ENCODE measurements at regions not wholly inside any gene's neighbourhood (a gene's known extent, or its start where the extent isn't known, plus 50 kb on each side); places are given as distances from the start of the nearest gene placed in this dataset.

DNA sequence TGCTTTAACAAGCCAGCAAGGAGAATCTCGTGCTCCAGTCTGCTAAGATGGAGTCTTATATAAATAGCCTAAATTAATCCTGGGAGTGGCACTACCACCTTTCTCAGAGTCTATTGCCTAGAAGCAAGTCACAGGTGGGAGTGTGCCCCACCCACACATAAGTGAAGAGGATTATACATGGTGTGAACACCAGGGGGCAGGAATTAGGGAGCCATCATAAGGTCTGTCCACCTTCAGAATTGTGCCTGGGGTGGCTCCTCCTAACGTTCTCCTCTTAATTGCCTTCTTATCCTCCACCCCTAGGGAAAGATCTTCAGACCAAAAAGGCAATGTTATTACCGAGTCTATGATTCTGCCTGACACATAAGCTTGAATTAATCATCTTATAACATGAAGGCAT, 276.8 kb upstream of the SESN3 start:
- no peaks in the 10 kb centered on the region for H3K9me3 Mint-ChIP-seq
- ATAC-seq (replicated peaks) (no peak), DNase-seq (no peak)
- H3K27ac Mint-ChIP-seq = no peak overlapping the region
- H3K27me3 Mint-ChIP-seq = peaks cover 6 to 17% of the 10 kb centered on the region in 2 donors
- H3K4me1 Mint-ChIP-seq = peaks cover 0 to 2% of the 10 kb centered on the region in 2 donors
- no peak overlapping the region for H3K4me3 Mint-ChIP-seq
- H3K36me3 Mint-ChIP-seq = no peaks in the 10 kb centered on the region

DNA sequence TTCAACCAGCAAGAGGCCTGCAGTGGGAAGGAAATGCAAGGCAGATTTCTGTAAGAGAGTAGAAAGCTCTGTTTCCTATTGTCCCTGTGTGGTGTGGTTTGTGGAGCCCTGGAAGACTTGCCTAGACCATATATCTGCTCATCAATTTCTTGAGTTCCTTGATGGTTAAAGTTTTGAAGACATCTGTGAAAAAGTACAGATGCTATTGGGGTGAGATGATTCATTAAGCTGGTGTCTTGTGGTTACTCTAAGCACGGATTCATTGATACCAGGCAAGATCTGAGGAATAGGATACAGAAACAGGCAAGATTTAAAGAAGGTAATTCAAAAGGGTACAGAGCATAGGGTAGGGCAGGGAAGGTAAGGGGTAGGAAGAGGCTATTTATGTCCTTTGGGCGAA, 275.8 kb upstream of the SESN3 start:
- H3K4me3 Mint-ChIP-seq = no peak overlapping the region
- no peaks in the 10 kb centered on the region for H3K9me3 Mint-ChIP-seq
- H3K27ac Mint-ChIP-seq = no peak overlapping the region
- H3K27me3 Mint-ChIP-seq = peaks cover 6 to 17% of the 10 kb centered on the region in 2 donors
- no peaks in the 10 kb centered on the region for H3K36me3 Mint-ChIP-seq
- ATAC-seq (replicated peaks) = no peak
- H3K4me1 Mint-ChIP-seq = peaks cover 0 to 2% of the 10 kb centered on the region in 2 donors
- DNase-seq = no peak

DNA sequence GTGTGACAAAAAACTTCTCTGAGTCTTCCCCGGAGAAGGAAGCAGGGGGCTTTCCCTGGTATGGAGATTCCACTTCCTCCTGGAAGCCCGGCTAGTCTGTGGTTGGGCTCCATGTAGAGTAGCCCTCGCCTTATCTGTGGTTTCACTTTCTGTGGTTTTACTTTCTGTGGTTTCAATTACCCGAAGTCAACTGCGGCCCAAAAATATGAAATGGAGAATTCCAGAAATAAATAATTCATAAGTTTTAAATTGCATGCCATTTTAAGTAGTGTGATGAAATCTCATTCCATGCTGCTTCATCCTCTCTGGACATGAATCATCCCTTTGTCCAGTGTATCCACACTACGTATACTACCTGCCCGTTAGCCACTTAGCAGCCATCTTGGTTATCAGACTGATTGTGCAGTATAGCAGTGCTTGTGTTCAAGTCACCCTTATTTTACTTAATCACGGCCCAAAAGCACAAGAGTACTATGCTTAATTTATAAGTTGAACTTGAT, 275.0 kb upstream of the SESN3 start:
- DNase-seq = no peak
- peak in 1 of 2 donors; percentile 25 for ATAC-seq (replicated peaks)
- no peaks in the 10 kb centered on the region for H3K9me3 Mint-ChIP-seq
- H3K36me3 Mint-ChIP-seq = no peaks in the 10 kb centered on the region
- H3K27me3 Mint-ChIP-seq = peaks cover 6 to 17% of the 10 kb centered on the region in 2 donors
- H3K4me3 Mint-ChIP-seq = no peak overlapping the region
- H3K4me1 Mint-ChIP-seq = peaks cover 0 to 2% of the 10 kb centered on the region in 2 donors
- no peak overlapping the region for H3K27ac Mint-ChIP-seq

DNA sequence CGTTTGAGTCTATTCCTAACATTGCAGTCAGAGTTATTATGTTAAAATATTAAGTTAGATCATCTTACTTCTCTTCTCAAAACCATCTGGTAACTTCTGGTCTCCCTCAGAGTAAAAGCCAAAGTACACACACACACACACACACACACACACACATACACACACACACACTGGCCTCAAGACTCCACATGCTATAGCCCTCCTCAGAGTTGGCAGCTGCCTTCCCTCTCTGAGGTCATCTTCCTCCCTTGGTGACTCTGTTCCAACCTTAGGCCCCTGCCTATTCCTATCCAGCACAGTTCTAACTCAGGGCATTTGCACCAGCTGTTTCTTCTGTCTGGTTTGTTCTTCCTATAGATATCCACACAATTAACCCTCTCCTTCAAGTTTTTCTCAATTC, 272.0 kb upstream of the SESN3 start:
- no peaks in the 10 kb centered on the region for H3K36me3 Mint-ChIP-seq
- DNase-seq = no peak
- H3K4me3 Mint-ChIP-seq = no peak overlapping the region
- no peak overlapping the region for H3K27ac Mint-ChIP-seq
- H3K27me3 Mint-ChIP-seq = peaks cover 6 to 18% of the 10 kb centered on the region in 2 donors
- no peaks in the 10 kb centered on the region for H3K9me3 Mint-ChIP-seq
- ATAC-seq (replicated peaks) = no peak
- H3K4me1 Mint-ChIP-seq = peaks cover 0 to 2% of the 10 kb centered on the region in 2 donors

DNA sequence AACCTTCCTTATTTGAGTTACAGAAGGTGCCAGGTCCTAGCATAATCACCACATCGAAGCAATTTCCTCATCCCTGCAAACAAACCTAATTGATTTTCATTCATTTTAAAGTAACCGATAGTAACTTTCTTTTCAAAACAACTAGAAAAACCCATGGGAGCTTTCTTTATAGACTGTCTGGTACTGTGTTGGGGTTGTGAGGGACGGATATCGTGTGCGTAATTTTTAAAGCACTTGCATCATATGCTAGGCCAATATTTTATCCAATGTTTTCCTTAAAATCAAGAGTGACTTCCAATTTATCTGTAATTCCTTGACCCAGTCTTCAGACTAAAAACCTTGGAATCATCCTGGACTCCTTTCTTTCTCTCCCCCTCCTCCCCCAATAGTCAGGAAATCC, 271.5 kb upstream of the SESN3 start:
- Mint-ChIP-seq H3K4me3 (no peak overlapping the region), H3K9me3 (no peaks in the 10 kb centered on the region), H3K27me3 (peaks cover 6 to 18% of the 10 kb centered on the region in 2 donors), H3K27ac (no peak overlapping the region), H3K4me1 (peaks cover 0 to 2% of the 10 kb centered on the region in 2 donors), H3K36me3 (no peaks in the 10 kb centered on the region)
- no peak for DNase-seq
- ATAC-seq (replicated peaks) = no peak

DNA sequence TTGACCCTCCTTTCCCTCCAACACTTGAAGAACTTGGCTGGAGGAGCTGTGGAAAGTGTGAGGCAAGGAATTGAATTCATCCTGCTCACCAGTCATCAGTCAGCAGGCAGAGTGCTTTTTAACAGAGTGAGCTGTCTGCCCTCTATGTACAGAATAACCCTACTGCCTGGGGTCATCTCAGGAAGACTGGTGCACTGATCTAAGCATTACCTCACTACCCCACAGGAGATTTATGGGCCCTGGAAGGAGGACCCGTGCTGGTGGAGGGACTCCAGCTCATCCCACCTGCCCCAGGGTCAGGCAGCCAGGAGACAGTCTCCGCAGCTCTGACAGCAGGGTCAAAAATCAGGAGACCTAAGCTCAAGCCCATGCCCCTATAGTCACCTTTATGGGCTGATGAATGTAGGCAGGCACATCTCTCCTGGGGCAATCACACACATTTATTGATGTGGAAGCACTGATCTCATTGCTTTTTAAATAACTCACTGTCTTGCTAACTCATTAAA, 270.8 kb upstream of the SESN3 start:
- ATAC-seq (replicated peaks) (no peak), DNase-seq (no peak)
- H3K4me1 Mint-ChIP-seq = peaks cover 0 to 6% of the 10 kb centered on the region in 2 donors
- peaks cover 6 to 18% of the 10 kb centered on the region in 2 donors for H3K27me3 Mint-ChIP-seq
- no peak overlapping the region for H3K4me3 Mint-ChIP-seq
- H3K9me3 Mint-ChIP-seq = no peaks in the 10 kb centered on the region
- H3K36me3 Mint-ChIP-seq = no peaks in the 10 kb centered on the region
- H3K27ac Mint-ChIP-seq = no peak overlapping the region

DNA sequence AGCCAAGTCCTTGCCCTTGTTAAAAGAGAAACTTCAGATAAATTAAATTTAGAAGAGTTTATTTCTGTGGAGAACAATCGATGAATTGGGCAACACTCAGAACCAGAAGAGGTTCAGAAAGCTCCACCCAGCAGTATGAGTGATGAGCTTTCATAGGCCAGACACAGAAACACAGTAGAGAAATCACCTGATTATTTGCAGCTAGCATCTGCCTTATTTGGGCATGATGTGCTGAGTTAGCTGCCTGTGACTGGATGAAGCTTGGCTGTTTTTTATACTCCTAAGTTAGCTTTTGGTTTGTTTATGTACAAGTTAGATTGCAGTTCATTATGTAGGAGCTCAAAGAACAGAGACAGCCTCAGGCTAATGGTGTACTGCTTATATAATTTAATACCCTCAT, 269.5 kb upstream of the SESN3 start:
- Mint-ChIP-seq H3K27ac (no peak overlapping the region), H3K4me1 (peaks cover 0 to 5% of the 10 kb centered on the region in 2 donors), H3K4me3 (no peak overlapping the region), H3K27me3 (peaks cover 6 to 18% of the 10 kb centered on the region in 2 donors), H3K9me3 (no peaks in the 10 kb centered on the region), H3K36me3 (no peaks in the 10 kb centered on the region)
- DNase-seq = no peak
- no peak for ATAC-seq (replicated peaks)

DNA sequence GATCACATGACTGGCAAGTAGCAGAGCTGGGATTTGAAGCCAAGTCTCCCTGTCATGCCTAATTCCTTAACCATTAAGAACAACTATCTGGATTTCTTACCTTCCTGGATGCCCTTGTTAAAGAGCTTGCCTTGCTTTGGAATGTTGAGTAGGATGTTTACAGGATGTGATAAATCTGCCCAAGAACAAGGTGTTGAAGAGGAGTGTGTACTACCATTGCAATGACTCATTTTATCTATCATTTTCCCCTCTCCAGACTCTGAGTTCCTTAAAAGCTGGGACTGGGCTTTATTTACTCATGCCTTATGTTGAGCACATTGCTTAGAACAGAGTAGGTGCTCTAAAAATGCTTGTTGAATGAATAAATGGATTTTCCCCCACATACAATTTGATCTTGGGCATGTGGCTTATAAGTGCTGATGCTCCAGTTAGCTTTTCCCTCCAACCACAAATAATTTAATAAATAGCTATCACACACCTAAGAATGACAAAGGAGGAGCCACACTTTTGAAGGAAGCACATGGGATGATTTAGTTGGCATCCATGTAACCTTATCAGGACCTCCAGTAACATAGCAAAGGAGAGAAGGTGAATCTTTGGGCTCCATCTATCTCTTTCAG, 268.6 kb upstream of the SESN3 start:
- H3K27ac Mint-ChIP-seq = peak overlapping the region; percentile 4
- no peak for ATAC-seq (replicated peaks)

DNA sequence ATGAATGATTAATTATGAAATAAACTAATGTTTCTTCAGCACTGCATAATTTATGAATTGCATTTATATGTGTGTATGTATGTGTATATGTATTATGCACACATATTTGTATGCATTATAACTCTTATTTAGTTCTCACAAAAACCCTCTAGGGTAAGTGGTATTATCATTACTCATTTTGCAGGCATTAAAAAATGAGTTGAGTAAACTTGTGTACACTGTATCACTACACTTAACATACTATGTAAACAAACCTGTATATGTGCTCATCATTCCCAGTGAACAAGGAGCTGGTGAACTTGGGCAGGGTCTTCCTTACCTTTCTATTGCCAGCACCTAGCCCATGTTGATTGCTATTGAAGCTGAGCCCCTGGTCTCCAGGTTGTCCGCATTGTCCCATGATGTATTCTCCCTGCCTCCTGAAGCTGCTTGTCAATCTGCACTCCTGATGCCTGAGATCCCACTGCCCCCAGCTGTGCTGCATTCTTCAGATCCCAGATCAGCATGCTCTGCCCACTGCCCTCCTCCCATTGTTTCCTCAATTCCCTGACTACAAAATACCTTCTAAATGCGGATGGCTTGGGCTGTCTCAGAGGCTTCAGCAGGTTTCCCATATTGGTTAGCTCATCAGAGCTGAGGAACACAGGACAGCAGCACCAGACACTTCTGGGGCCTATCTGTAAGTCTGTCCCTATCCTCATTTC, 267.9 kb upstream of the SESN3 start:
- no peaks in the 10 kb centered on the region for H3K36me3 Mint-ChIP-seq
- peaks cover 0 to 10% of the 10 kb centered on the region in 2 donors for H3K27me3 Mint-ChIP-seq
- H3K27ac Mint-ChIP-seq = peak overlapping the region; percentile 4
- no peak for ATAC-seq (replicated peaks)
- no peak for DNase-seq
- peaks cover 0 to 5% of the 10 kb centered on the region in 2 donors for H3K4me1 Mint-ChIP-seq
- H3K9me3 Mint-ChIP-seq = peaks cover 0 to 3% of the 10 kb centered on the region in 2 donors
- no peak overlapping the region for H3K4me3 Mint-ChIP-seq

More for the DNA sequence above, 268.6 kb upstream of the SESN3 start:
- no peaks in the 10 kb centered on the region for H3K9me3 Mint-ChIP-seq
- peaks cover 5 to 18% of the 10 kb centered on the region in 2 donors for H3K27me3 Mint-ChIP-seq
- peaks cover 0 to 5% of the 10 kb centered on the region in 2 donors for H3K4me1 Mint-ChIP-seq
- H3K4me3 Mint-ChIP-seq = no peak overlapping the region
- DNase-seq = no peak
- H3K36me3 Mint-ChIP-seq = no peaks in the 10 kb centered on the region

DNA sequence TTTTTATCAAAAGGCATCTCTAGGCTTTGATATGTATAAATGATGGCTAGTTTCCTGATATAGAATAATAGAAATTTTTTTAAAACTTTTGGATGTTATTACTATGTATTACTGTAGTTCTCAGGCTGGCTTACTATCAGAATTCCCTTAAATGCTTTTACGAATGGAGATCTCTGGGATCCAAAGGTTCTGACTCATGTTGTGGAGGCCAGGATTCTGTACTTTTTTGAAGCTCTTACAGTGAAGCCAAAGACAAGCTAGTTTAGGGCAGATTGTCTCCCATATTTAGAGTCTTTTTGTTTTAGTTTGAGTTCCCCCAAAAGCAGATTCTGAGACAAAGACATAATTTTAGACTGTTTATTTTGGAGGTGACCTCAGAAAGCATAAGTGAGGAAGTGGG, 265.9 kb upstream of the SESN3 start:
- H3K36me3 Mint-ChIP-seq = no peaks in the 10 kb centered on the region
- no peak for ATAC-seq (replicated peaks)
- H3K27me3 Mint-ChIP-seq = peaks cover 0 to 4% of the 10 kb centered on the region in 2 donors
- no peak overlapping the region for H3K4me3 Mint-ChIP-seq
- no peak overlapping the region for H3K27ac Mint-ChIP-seq
- DNase-seq = no peak
- peaks cover 0 to 3% of the 10 kb centered on the region in 2 donors for H3K9me3 Mint-ChIP-seq
- H3K4me1 Mint-ChIP-seq = peaks cover 0 to 5% of the 10 kb centered on the region in 2 donors

DNA sequence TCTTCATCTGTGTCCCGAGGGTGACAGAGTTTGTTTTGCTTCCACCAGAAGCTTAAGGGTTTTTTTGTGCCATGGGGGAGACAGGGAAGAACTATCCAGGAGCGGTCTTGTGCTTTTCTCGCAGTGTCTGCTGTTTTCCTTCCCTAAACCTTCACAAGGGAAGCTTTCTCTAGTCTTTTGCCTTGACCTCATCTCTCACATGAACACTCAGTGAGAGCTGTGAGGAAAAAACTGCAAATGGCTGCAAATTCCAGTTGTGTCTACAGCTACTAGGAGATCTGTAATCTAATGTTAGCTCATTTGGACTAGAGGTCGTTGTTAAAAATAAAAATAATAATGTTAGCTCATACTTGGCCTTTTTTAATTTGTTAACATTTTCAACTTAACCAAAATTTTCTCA, 264.7 kb upstream of the SESN3 start:
- H3K9me3 Mint-ChIP-seq = peaks cover 0 to 6% of the 10 kb centered on the region in 2 donors
- no peak overlapping the region for H3K4me3 Mint-ChIP-seq
- H3K27ac Mint-ChIP-seq = no peak overlapping the region
- no peak for ATAC-seq (replicated peaks)
- H3K36me3 Mint-ChIP-seq = no peaks in the 10 kb centered on the region
- peaks cover 0 to 5% of the 10 kb centered on the region in 2 donors for H3K4me1 Mint-ChIP-seq
- no peak for DNase-seq
- peaks cover 0 to 4% of the 10 kb centered on the region in 2 donors for H3K27me3 Mint-ChIP-seq

DNA sequence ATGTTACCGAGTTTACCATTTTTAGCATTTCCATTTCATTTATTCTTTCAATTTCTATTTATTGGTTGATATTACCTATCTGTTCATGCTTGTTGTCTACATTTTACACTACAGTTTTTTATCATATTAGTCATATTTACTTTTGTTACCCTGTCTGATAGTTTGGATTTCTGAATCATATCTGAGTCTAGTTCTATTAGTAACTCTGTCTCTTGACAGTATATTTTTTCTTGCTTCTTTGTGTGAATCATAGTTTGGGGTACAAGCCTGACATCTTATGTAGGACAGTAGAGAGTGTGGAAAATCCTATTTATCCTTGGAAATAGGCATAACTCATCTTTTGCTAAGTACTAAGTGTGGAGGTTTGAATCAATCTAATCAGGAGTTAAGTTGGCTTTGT, 263.9 kb upstream of the SESN3 start:
- DNase-seq (no peak), ATAC-seq (replicated peaks) (no peak)
- H3K36me3 Mint-ChIP-seq = no peaks in the 10 kb centered on the region
- H3K4me3 Mint-ChIP-seq = no peak overlapping the region
- H3K27ac Mint-ChIP-seq = no peak overlapping the region
- H3K9me3 Mint-ChIP-seq = peaks cover 0 to 8% of the 10 kb centered on the region in 2 donors
- H3K4me1 Mint-ChIP-seq = peaks cover 0 to 5% of the 10 kb centered on the region in 2 donors
- H3K27me3 Mint-ChIP-seq = peaks cover 0 to 4% of the 10 kb centered on the region in 2 donors

DNA sequence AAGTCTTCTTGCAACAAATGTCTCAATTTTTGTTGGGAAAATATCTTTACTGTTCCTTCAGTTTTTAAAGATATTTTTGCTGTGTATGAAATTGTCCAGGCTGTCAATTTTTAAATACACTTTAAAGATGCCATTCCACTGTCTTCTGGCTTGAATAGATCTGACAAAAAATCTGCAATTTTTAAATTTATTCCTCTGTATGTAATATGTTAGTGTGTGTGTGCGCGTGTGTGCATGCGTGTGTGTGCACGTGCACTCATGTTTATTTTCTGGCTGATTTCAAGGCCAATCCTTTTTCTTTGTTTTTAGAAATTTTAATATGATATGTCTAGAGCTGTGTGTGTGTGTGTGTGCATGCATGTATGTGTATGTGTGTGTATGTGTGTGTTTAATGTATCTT, 263.2 kb upstream of the SESN3 start:
- no peak for DNase-seq
- peaks cover 0 to 8% of the 10 kb centered on the region in 2 donors for H3K9me3 Mint-ChIP-seq
- H3K36me3 Mint-ChIP-seq = no peaks in the 10 kb centered on the region
- peaks cover 0 to 3% of the 10 kb centered on the region in 2 donors for H3K27me3 Mint-ChIP-seq
- no peak overlapping the region for H3K27ac Mint-ChIP-seq
- H3K4me1 Mint-ChIP-seq = peaks cover 5 to 6% of the 10 kb centered on the region in 2 donors
- H3K4me3 Mint-ChIP-seq = no peak overlapping the region
- no peak for ATAC-seq (replicated peaks)

DNA sequence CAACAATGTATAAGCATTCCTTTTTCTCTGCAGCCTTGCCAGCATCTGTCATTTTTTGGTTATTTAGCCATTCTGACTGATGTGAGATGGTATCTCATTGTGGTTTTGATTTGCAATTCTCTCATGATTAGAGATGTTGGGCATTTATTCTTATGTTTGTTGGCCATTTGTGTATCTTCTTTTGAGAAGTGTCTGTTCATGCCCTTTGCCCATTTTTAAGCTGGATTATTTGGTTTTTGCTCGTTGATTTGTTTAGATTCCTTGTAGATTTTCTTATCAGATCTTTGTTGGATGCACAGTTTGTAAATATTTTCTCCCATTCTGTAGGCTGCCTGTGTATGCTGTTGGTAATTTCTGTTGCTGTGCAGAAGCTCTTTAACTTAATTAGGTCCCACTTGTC, 259.6 kb upstream of the SESN3 start:
- Mint-ChIP-seq H3K4me3 (no peak overlapping the region), H3K9me3 (peaks cover 0 to 8% of the 10 kb centered on the region in 2 donors), H3K36me3 (no peaks in the 10 kb centered on the region), H3K27me3 (no peaks in the 10 kb centered on the region), H3K27ac (no peak overlapping the region), H3K4me1 (peaks cover 9 to 16% of the 10 kb centered on the region in 2 donors)
- ATAC-seq (replicated peaks) (no peak), DNase-seq (no peak)

DNA sequence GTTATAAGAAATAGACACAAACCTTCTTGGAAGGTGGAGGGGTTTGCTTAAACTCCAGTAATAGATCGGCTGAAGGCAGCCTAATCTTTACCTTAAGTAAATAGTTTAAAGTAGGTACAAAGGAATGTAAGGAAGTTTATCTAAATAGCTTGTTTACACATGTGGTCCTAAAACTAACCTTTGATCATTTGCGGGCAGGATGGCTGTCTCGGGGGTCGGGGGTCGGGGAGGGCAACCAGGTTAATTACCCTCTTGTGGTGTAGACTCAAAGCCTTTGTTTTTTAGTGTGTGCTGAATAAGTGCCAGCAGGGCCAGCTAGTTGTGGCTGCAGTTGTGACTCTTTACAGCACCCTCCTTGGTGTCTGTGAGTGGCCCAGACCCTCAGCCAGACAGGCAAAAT, 256.9 kb upstream of the SESN3 start:
- no peak for DNase-seq
- ATAC-seq (replicated peaks) = no peak
- Mint-ChIP-seq H3K9me3 (peaks cover 0 to 5% of the 10 kb centered on the region in 2 donors), H3K27ac (no peak overlapping the region), H3K27me3 (no peaks in the 10 kb centered on the region), H3K36me3 (no peaks in the 10 kb centered on the region), H3K4me1 (peaks cover 9 to 16% of the 10 kb centered on the region in 2 donors), H3K4me3 (no peak overlapping the region)
